SK-MEL-5 (cell line): ENCODE measurements at regions not wholly inside any gene's neighbourhood (a gene's known extent, or its start where the extent isn't known, plus 50 kb on each side); places are given as distances from the start of the nearest gene placed in this dataset.
"Not testable (repeated sequence)": the region's sequence is repeated elsewhere in the genome, so short reads cannot be mapped to it uniquely, and the experiment has no call there.

Experiments used
- DNase-seq: peaks from one replicate; pipeline ENCODE4 v3.0.0-alpha.2; 2016; ENCODE audit warnings: low read depth, low spot score
- in situ Hi-C: cut with HindIII; loops from 2 replicates; pipeline ENCODE4 v1.10.0; 2016; ENCODE audit warnings: low sequenced_read_pairs, high pct_unique_total_duplicates, low pct_unique_long_range_greater_than_20kb

- in situ Hi-C loops: no loop called here
- no peak for DNase-seq
Measured at GRCh38 chr4:135492439-135492838, 1290.8 kb upstream of the PABPC4L start.

GRCh38 chr4:135485371-135485770, 1283.8 kb upstream of the PABPC4L start:
- in situ Hi-C loops: no loop called here
- no peak for DNase-seq

GRCh38 chr4:135476272-135476671, 1274.7 kb upstream of the PABPC4L start:
- no peak for DNase-seq
- in situ Hi-C loops: no loop called here

- in situ Hi-C loops: no loop called here
- no peak for DNase-seq
Measured at GRCh38 chr4:135464311-135464710, 1262.7 kb upstream of the PABPC4L start.

- in situ Hi-C loops, DNase-seq: not testable (repeated sequence)
Measured at GRCh38 chr4:135447598-135447997, 1246.0 kb upstream of the PABPC4L start.

- DNase-seq: no peak
- in situ Hi-C loops: no loop called here
Measured at GRCh38 chr4:135434936-135435335, 1233.3 kb upstream of the PABPC4L start.

- DNase-seq: no peak
- in situ Hi-C loops: no loop called here
Measured at GRCh38 chr4:135429528-135429927, 1227.9 kb upstream of the PABPC4L start.

GRCh38 chr4:135418353-135418752, 1216.8 kb upstream of the PABPC4L start:
- in situ Hi-C loops: no loop called here
- peak; percentile 47 for DNase-seq

- in situ Hi-C loops: no loop called here
- no peak for DNase-seq
Measured at GRCh38 chr4:135412213-135412612, 1210.6 kb upstream of the PABPC4L start.

- in situ Hi-C loops: no loop called here
- DNase-seq: no peak
Measured at GRCh38 chr4:135411251-135411650, 1209.7 kb upstream of the PABPC4L start.

GRCh38 chr4:135409261-135409660, 1207.7 kb upstream of the PABPC4L start:
- in situ Hi-C loops, DNase-seq: not testable (repeated sequence)

- no peak for DNase-seq
- in situ Hi-C loops: no loop called here
Measured at GRCh38 chr4:135408109-135408508, 1206.5 kb upstream of the PABPC4L start.

- in situ Hi-C loops, DNase-seq: not testable (repeated sequence)
Measured at GRCh38 chr4:135406597-135406996, 1205.0 kb upstream of the PABPC4L start.

GRCh38 chr4:135385830-135386581, 1184.4 kb upstream of the PABPC4L start:
- DNase-seq: no peak
- in situ Hi-C loops: no loop called here

- DNase-seq: no peak
- in situ Hi-C loops: no loop called here
Measured at GRCh38 chr4:135383356-135384288, 1182.0 kb upstream of the PABPC4L start.

- peak; percentile 12 for DNase-seq
- in situ Hi-C loops: no loop called here
Measured at GRCh38 chr4:135382280-135382959, 1180.8 kb upstream of the PABPC4L start.

- in situ Hi-C loops: no loop called here
- no peak for DNase-seq
Measured at GRCh38 chr4:135372131-135372530, 1170.5 kb upstream of the PABPC4L start.

- peak; percentile 46 for DNase-seq
Measured at GRCh38 chr4:135371137-135371536, 1169.5 kb upstream of the PABPC4L start.

More at GRCh38 chr4:135371137-135371536, 1169.5 kb upstream of the PABPC4L start:
- in situ Hi-C loops: no loop called here
